ENCODE measurements at regions not wholly inside any gene's neighbourhood (a gene's known extent, or its start where the extent isn't known, plus 50 kb on each side); places are given as distances from the start of the nearest gene placed in this dataset.

DNA sequence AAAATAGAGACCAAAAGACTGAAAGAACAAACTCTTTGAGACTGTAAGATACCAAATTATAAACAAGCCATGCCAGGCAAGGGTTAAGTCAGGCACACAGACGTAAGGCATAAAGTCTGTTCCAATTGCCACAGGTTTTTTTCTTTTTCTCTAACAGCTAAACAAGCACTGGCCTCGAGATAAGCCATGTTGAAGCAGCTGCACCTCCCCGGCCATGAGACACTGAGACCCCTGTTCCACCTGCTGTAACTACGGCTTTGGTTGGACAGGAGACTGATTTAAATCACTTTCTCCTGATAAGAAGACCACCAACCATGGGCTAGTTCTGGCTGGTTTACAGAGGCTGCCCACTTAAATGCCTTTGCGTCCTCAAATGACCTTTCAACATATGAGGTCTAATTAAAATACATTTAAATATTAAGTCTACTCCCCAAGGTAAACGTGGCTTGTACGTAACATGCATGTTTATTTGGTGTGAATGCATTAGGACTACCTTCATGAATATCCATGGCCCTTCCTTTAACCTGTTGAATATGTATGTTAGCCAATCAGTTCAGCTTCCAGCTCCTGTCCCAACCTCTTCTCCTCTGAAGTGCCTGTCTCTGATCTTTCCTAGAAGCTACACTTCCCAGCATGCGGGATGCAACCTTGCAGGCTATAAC is 117.2 kb downstream of the CMPK2 start:
- no peaks in the 10 kb centered on the region for H3K9me2 ChIP-seq (replicated peaks; ENCODE audit: low read depth, low read length)
- no peak overlapping the region for H2AFZ ChIP-seq (ENCODE audit: low read length)
- no peaks in the 10 kb centered on the region for H3K4me1 ChIP-seq (ENCODE audit: insufficient read depth, low read length, poor library complexity, severe bottlenecking)
- TF ChIP-seq CTCF (conservative IDR thresholded peaks at IDR 0.05; ENCODE audit: low read length) (no peak), EZH2phosphoT487 (IDR thresholded peaks at IDR 0.05; ENCODE audit: borderline replicate concordance) (no peak)
- no peaks in the 10 kb centered on the region for H4K20me1 ChIP-seq (ENCODE audit: insufficient read depth, low read length, poor library complexity, severe bottlenecking)
- no peak overlapping the region for H3K9ac ChIP-seq (ENCODE audit: low read depth, low read length, poor library complexity, severe bottlenecking)
- H3K9me3 ChIP-seq (ENCODE audit: insufficient read depth, low read depth, low read length) = no peaks in the 10 kb centered on the region
- no peaks in the 10 kb centered on the region for H3F3A ChIP-seq (ENCODE audit: low read depth)
- no peaks in the 10 kb centered on the region for H3K79me2 ChIP-seq (ENCODE audit: insufficient read depth, low read length)
- H3K36me3 ChIP-seq (ENCODE audit: insufficient read depth, low read length) = no peaks in the 10 kb centered on the region
- peaks cover 4% of the 10 kb centered on the region for H3K27me3 ChIP-seq (ENCODE audit: insufficient read depth, low read length, poor library complexity, severe bottlenecking)
- H3K4me2 ChIP-seq (ENCODE audit: low read depth, low read length, poor library complexity, severe bottlenecking) = no peak overlapping the region
- no peak overlapping the region for H3K4me3 ChIP-seq (ENCODE audit: low read length, poor library complexity, severe bottlenecking)

- Histone ChIP-seq H4K20me1 (ENCODE audit: insufficient read depth, low read length, poor library complexity, severe bottlenecking) (no peaks in the 10 kb centered on the region), H3K4me3 (ENCODE audit: low read length, poor library complexity, severe bottlenecking) (no peak overlapping the region), H3K79me2 (ENCODE audit: insufficient read depth, low read length) (no peaks in the 10 kb centered on the region), H3K27me3 (ENCODE audit: insufficient read depth, low read length, poor library complexity, severe bottlenecking) (peaks cover 4% of the 10 kb centered on the region), H3K36me3 (ENCODE audit: insufficient read depth, low read length) (no peaks in the 10 kb centered on the region), H3K4me1 (ENCODE audit: insufficient read depth, low read length, poor library complexity, severe bottlenecking) (no peaks in the 10 kb centered on the region), H3K9me3 (ENCODE audit: insufficient read depth, low read depth, low read length) (no peaks in the 10 kb centered on the region), H3F3A (ENCODE audit: low read depth) (no peaks in the 10 kb centered on the region), H3K9ac (ENCODE audit: low read depth, low read length, poor library complexity, severe bottlenecking) (no peak overlapping the region), H3K4me2 (ENCODE audit: low read depth, low read length, poor library complexity, severe bottlenecking) (no peak overlapping the region), H3K9me2 (replicated peaks; ENCODE audit: low read depth, low read length) (no peaks in the 10 kb centered on the region), H2AFZ (ENCODE audit: low read length) (no peak overlapping the region)
- TF ChIP-seq EZH2phosphoT487 (IDR thresholded peaks at IDR 0.05; ENCODE audit: borderline replicate concordance) (no peak), CTCF (conservative IDR thresholded peaks at IDR 0.05; ENCODE audit: low read length) (no peak)
These were observed 115.7 kb downstream of the CMPK2 start for GRCh38 chr2:6749962-6750361.

DNA sequence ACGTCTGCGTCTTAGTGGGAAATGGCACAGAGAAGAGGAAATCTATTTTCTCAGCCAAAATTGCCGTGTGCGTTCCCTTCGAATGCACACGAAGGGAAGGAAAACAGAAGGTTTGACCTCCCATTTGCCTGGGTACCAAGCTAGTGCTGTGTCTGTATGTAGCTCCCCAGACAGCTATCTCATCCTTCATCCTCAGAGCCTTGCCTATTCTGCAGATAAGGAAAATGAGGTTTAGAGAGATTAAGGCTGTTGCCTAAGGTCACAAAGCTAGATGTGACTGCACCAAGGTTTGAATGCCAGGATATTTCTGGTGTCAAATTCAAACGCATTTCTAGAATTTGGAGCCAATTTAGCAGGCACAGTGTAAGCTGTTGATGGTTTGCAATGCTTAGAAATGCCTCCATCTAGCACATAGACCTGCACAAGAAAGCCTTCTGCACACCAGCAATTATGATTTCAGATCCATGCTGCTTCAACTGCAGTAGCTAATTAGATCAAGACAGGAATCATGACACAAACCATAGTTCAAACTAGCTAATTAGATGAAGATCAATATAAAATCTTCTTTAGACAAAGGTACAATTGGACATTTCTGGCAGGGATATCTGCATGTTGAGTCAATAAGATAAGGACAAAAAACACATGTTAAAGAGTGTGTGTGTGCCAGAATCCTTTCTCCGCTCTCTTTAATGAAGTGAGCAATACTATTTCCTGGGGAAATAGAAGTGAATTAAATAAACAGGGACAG is 115.1 kb downstream of the CMPK2 start:
- no peak overlapping the region for H3K4me3 ChIP-seq (ENCODE audit: low read length, poor library complexity, severe bottlenecking)
- TF ChIP-seq EZH2phosphoT487 (IDR thresholded peaks at IDR 0.05; ENCODE audit: borderline replicate concordance) = no peak
- no peak for TF ChIP-seq CTCF (conservative IDR thresholded peaks at IDR 0.05; ENCODE audit: low read length)

More for the DNA sequence above, 115.1 kb downstream of the CMPK2 start:
- Histone ChIP-seq H3K9ac (ENCODE audit: low read depth, low read length, poor library complexity, severe bottlenecking) (no peak overlapping the region), H3K79me2 (ENCODE audit: insufficient read depth, low read length) (no peaks in the 10 kb centered on the region), H3K27me3 (ENCODE audit: insufficient read depth, low read length, poor library complexity, severe bottlenecking) (peaks cover 4% of the 10 kb centered on the region), H3K36me3 (ENCODE audit: insufficient read depth, low read length) (no peaks in the 10 kb centered on the region), H2AFZ (ENCODE audit: low read length) (no peak overlapping the region), H3K4me1 (ENCODE audit: insufficient read depth, low read length, poor library complexity, severe bottlenecking) (no peaks in the 10 kb centered on the region), H3K9me3 (ENCODE audit: insufficient read depth, low read depth, low read length) (no peaks in the 10 kb centered on the region), H3F3A (ENCODE audit: low read depth) (no peaks in the 10 kb centered on the region), H4K20me1 (ENCODE audit: insufficient read depth, low read length, poor library complexity, severe bottlenecking) (no peaks in the 10 kb centered on the region), H3K4me2 (ENCODE audit: low read depth, low read length, poor library complexity, severe bottlenecking) (no peak overlapping the region), H3K9me2 (replicated peaks; ENCODE audit: low read depth, low read length) (no peaks in the 10 kb centered on the region)

Data from Loucy (cell line).